Coronary artery (tissue), 2 donors: ENCODE measurements at regions not wholly inside any gene's neighbourhood (a gene's known extent, or its start where the extent isn't known, plus 50 kb on each side); places are given as distances from the start of the nearest gene placed in this dataset.
"Not testable (repeated sequence)": the region's sequence is repeated elsewhere in the genome, so short reads cannot be mapped to it uniquely, and the experiment has no call there.

Experiments used
- DNase-seq: peaks from one replicate; pipeline ENCODE4 v3.0.0-alpha.2; 2017; ENCODE audit warnings: low spot score
- H3K27ac ChIP-seq, 2 donors: fragments of 200-600 bp; sonication (generic); one replicate each; pipeline ENCODE4 v1.5.1; 2016 to 2019
- H3K4me3 ChIP-seq: fragments of 200-600 bp; sonication (generic); 2 replicates; pipeline ENCODE4 v1.5.1; 2016; ENCODE audit warnings: mild to moderate bottlenecking, moderate library complexity
- CTCF ChIP-seq: fragments of 200-600 bp; sonication (generic); IDR thresholded peaks from one replicate; pipeline ENCODE4 v1.5.1; 2019; ENCODE audit warnings: antibody characterized with exemption

GRCh38 chr4:177517862-177518261, 75.6 kb upstream of the AGA start:
- Histone ChIP-seq H3K27ac (no peak overlapping the region), H3K4me3 (no peak overlapping the region)
- TF ChIP-seq CTCF = no peak
- no peak for DNase-seq

GRCh38 chr4:177519481-177520260, 77.4 kb upstream of the AGA start:
- TF ChIP-seq CTCF = no peak
- DNase-seq = no peak
- Histone ChIP-seq H3K27ac (no peak overlapping the region), H3K4me3 (no peak overlapping the region)

GRCh38 chr4:177528620-177529019, 86.4 kb upstream of the AGA start:
- TF ChIP-seq CTCF = no peak
- Histone ChIP-seq H3K4me3 (no peak overlapping the region), H3K27ac (no peak overlapping the region)
- DNase-seq = no peak

- H3K27ac ChIP-seq = no peak overlapping the region
- no peak for DNase-seq
- no peak for TF ChIP-seq CTCF
- no peak overlapping the region for H3K4me3 ChIP-seq
These were observed 88.3 kb upstream of the AGA start for GRCh38 chr4:177530561-177530960.

GRCh38 chr4:177532358-177532757, 90.1 kb upstream of the AGA start:
- DNase-seq = no peak

GRCh38 chr4:177534841-177535240, 92.6 kb upstream of the AGA start:
- not testable (repeated sequence) for H3K4me3 ChIP-seq, H3K27ac ChIP-seq

More at GRCh38 chr4:177532358-177532757, 90.1 kb upstream of the AGA start:
- no peak overlapping the region for H3K4me3 ChIP-seq
- H3K27ac ChIP-seq = no peak overlapping the region
- TF ChIP-seq CTCF = no peak

GRCh38 chr4:177546745-177547144, 104.5 kb upstream of the AGA start:
- Histone ChIP-seq H3K4me3 (no peak overlapping the region), H3K27ac (no peak overlapping the region)
- TF ChIP-seq CTCF = no peak
- DNase-seq = no peak

More at GRCh38 chr4:177534841-177535240, 92.6 kb upstream of the AGA start:
- not testable (repeated sequence) for DNase-seq
